ENCODE measurements at regions not wholly inside any gene's neighbourhood (a gene's known extent, or its start where the extent isn't known, plus 50 kb on each side); places are given as distances from the start of the nearest gene placed in this dataset.
A peak's percentile ranks its signal among the peaks of the same experiment; 100 is the strongest.

DNA sequence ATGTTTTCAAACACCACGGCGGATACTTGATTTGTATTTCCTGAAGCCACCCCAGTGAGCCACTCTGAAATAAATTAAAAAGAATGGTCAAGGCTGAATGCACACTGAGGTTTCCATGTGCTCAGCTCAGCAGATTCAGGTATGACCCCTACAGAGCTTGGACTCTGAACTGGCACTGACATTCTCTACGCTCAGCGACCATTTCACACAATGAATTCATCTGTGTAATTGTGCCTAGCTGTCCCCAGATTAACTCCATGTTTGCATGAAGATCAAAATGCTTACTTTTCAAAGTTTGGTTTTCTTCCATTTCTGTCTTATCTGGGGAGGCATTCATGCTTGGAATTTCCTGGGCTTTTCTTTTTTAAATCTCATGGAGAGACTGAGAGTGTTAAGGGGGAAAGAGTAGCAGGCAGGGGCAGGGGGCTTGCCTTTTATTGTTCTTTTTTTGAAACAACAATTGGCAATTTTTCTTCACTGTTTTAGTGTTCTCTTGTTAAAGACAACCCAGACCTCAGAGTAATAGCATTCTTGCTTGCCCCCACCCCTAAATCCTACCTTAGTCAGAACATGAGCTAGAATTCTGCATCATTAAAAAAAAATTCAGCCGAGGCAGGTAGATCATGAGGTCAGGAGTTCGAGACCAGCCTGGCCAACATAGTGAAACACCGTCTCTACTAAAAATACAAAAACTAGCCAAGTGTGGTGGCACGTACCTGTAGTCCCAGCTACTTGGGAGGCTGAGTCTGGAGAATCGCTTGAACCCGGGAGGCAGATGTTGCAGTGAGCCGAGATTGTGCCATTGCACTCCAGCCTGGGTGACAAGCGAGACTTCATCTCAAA lies 85.5 kb upstream of the HNF1B start:
- no peak for FAIRE-seq
- dilution Hi-C loops (cut with MboI; ENCODE audit: extremely low pct_ligation_motif_present, low sequenced_read_pairs), result no loop called here
- TF ChIP-seq CTCF (IDR thresholded peaks at IDR 0.05; ENCODE audit: extremely low read depth in 1 of 2, insufficient read depth in 1 of 2, low read depth in 1 of 2, low read length in 2 of 2), result no peak
- TF ChIP-seq JUN (IDR thresholded peaks at IDR 0.05; ENCODE audit: borderline replicate concordance, insufficient read depth, insufficient read length, low read depth), result no peak
- Histone ChIP-seq H3K9ac (replicated peaks; ENCODE audit: extremely low read depth, insufficient read depth, low read length) (no peak overlapping the region), H3K9me3 (replicated peaks; ENCODE audit: control insufficient read depth, insufficient read depth, low read length) (no peaks in the 10 kb centered on the region), H2AFZ (ENCODE audit: low read depth, low read length) (no peak overlapping the region), H3K36me3 (ENCODE audit: control insufficient read depth in 2 of 2, extremely low read depth in 1 of 2, insufficient read depth in 2 of 2, low read length in 2 of 2) (no peaks in the 10 kb centered on the region), H3K4me2 (ENCODE audit: insufficient read depth, low read length) (no peak overlapping the region), H3K27me3 (ENCODE audit: control insufficient read depth in 2 of 2, insufficient read depth in 2 of 2, low read length in 2 of 2) (peaks cover 7 to 11% of the 10 kb centered on the region in 2 experiments), H3K27ac (ENCODE audit: insufficient read depth, low read depth, low read length) (no peak overlapping the region), H3K79me2 (ENCODE audit: control insufficient read depth, insufficient read depth, low read length) (no peaks in the 10 kb centered on the region), H3K9me1 (replicated peaks; ENCODE audit: control insufficient read depth, extremely low read depth, insufficient read depth, low read length) (no peaks in the 10 kb centered on the region), H3K4me3 (replicated peaks in 1 of 3; ENCODE audit: insufficient read depth in 1 of 3, low read depth in 1 of 3, low read length in 3 of 3) (no peak overlapping the region), H3K4me1 (ENCODE audit: control insufficient read depth, extremely low read depth, insufficient read depth, low read length) (peaks cover 12% of the 10 kb centered on the region), H4K20me1 (replicated peaks; ENCODE audit: control insufficient read depth, extremely low read depth, insufficient read depth, low read length) (no peaks in the 10 kb centered on the region)
- BruUV-seq (replicated peaks), result no TSS peak
- ChIA-PET POLR2A (no interaction called here), CTCF (interaction anchor here (1.1 to 2.6 kb wide), 4 partner anchors 14 to 60 kb away, joined by 3 to 10 read pairs (median 6); no protein-coding TSS in a partner anchor)
- intact Hi-C loops (cut with micrococcal nuclease), result no loop called here
- DNase-seq (ENCODE audit: low read depth, low spot score), result peak; percentile 62

DNA sequence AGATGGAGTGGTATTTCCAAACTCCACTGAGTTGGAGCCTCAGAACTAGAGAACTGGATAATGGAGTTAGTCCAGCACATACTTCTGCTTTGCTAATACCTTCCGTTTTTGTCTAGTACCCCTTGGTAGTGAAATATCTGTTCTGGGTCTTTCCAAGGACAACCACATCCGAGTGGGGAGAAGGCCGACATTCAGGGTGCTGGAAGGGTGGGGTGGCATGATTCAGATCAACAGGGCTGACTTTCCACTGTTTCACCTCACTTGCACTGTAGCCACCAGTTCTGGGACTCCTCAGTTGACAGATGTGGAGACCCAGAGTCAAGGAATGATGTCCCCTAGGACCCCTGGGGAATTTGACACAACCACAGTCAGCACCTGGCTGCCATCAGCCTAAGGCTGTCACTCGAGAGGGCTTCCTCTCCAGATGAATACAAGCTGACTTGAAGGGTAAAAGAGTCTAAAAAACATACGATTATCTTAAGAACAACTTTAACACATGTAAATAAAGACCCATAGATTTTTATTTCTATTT lies 84.8 kb upstream of the HNF1B start:
- no peak for DNase-seq (ENCODE audit: low read depth, low spot score)
- no peaks in the 10 kb centered on the region for H3K36me3 ChIP-seq (ENCODE audit: control insufficient read depth in 2 of 2, extremely low read depth in 1 of 2, insufficient read depth in 2 of 2, low read length in 2 of 2)
- H4K20me1 ChIP-seq (replicated peaks; ENCODE audit: control insufficient read depth, extremely low read depth, insufficient read depth, low read length), result no peaks in the 10 kb centered on the region
- no TSS peak for BruUV-seq (replicated peaks)
- H3K4me2 ChIP-seq (ENCODE audit: insufficient read depth, low read length), result no peak overlapping the region
- no peaks in the 10 kb centered on the region for H3K79me2 ChIP-seq (ENCODE audit: control insufficient read depth, insufficient read depth, low read length)
- no peaks in the 10 kb centered on the region for H3K9me1 ChIP-seq (replicated peaks; ENCODE audit: control insufficient read depth, extremely low read depth, insufficient read depth, low read length)
- POLR2A ChIA-PET, result no interaction called here
- H3K4me3 ChIP-seq (replicated peaks in 1 of 3; ENCODE audit: insufficient read depth in 1 of 3, low read depth in 1 of 3, low read length in 3 of 3), result no peak overlapping the region
- no peak overlapping the region for H3K27ac ChIP-seq (ENCODE audit: insufficient read depth, low read depth, low read length)
- H3K27me3 ChIP-seq (ENCODE audit: control insufficient read depth in 2 of 2, insufficient read depth in 2 of 2, low read length in 2 of 2), result peaks cover 3 to 8% of the 10 kb centered on the region in 2 experiments
- H3K9me3 ChIP-seq (replicated peaks; ENCODE audit: control insufficient read depth, insufficient read depth, low read length), result no peaks in the 10 kb centered on the region
- no peak overlapping the region for H2AFZ ChIP-seq (ENCODE audit: low read depth, low read length)
- dilution Hi-C loops (cut with MboI; ENCODE audit: extremely low pct_ligation_motif_present, low sequenced_read_pairs), result no loop called here
- intact Hi-C loops (cut with micrococcal nuclease), result no loop called here
- CTCF ChIA-PET, result interaction anchor here (2.6 kb wide), 1 partner anchor 14 kb away, joined by 9 read pairs; no protein-coding TSS in a partner anchor
- H3K9ac ChIP-seq (replicated peaks; ENCODE audit: extremely low read depth, insufficient read depth, low read length), result no peak overlapping the region
- FAIRE-seq, result no peak
- H3K4me1 ChIP-seq (ENCODE audit: control insufficient read depth, extremely low read depth, insufficient read depth, low read length), result peaks cover 19% of the 10 kb centered on the region
- TF ChIP-seq CTCF (IDR thresholded peaks at IDR 0.05; ENCODE audit: extremely low read depth in 1 of 2, insufficient read depth in 1 of 2, low read depth in 1 of 2, low read length in 2 of 2), result no peak
- TF ChIP-seq, protein P1, sequence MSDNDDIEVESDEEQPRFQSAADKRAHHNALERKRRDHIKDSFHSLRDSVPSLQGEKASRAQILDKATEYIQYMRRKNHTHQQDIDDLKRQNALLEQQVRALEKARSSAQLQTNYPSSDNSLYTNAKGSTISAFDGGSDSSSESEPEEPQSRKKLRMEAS (IDR thresholded peaks at IDR 0.05; ENCODE audit: insufficient read depth, insufficient read length), result no peak
- TF ChIP-seq FOS (IDR thresholded peaks at IDR 0.05; ENCODE audit: borderline replicate concordance, insufficient read depth, low read length), result no peak
- TF ChIP-seq POLR2A (IDR thresholded peaks at IDR 0.05; ENCODE audit: low read depth, low read length), result no peak
- TF ChIP-seq MYC (IDR thresholded peaks at IDR 0.05; ENCODE audit: low read depth, low read length), result no peak
- TF ChIP-seq POLR2AphosphoS5 (IDR thresholded peaks at IDR 0.05; ENCODE audit: insufficient read depth, low read depth, low read length), result no peak
- no peak for TF ChIP-seq JUN (IDR thresholded peaks at IDR 0.05; ENCODE audit: borderline replicate concordance, insufficient read depth, insufficient read length, low read depth)
- no peak for TF ChIP-seq GATA2 (IDR thresholded peaks at IDR 0.05; ENCODE audit: insufficient read depth, insufficient read length, low read depth, low read length)
- no peak for TF ChIP-seq EZH2 (IDR thresholded peaks at IDR 0.05; ENCODE audit: borderline replicate concordance, low read depth, low read length, severe bottlenecking)

All from endothelial cell of umbilical vein (primary cell).